PC-3 (cell line): ENCODE measurements at regions not wholly inside any gene's neighbourhood (a gene's known extent, or its start where the extent isn't known, plus 50 kb on each side); places are given as distances from the start of the nearest gene placed in this dataset.

Experiments
- ATAC-seq: fragments of 200-7000 bp; cut with Tn5 transposase; 2 replicates; pipeline ENCODE4 v1.9.1; 2020; ENCODE audit warnings: mild to moderate bottlenecking, moderate library complexity
- BruUV-seq: library from RNA; stranded (reverse); fragments of 400-500 nt; replicated peaks from 2 replicates; lab custom pipeline; 2021; lab: Mats Ljungman, UMichigan
- CTCF ChIA-PET: fragments of 300-600 bp; sonication (Branson Sonifier 250); formaldehyde crosslinking; loops from one replicate; lab custom pipeline; 2022; ENCODE audit warnings: antibody characterized with exemption; lab: Charles Lee
- POLR2A ChIA-PET: fragments of 300-600 bp; sonication (Branson Sonifier 250); formaldehyde crosslinking; loops from one replicate; lab custom pipeline; 2022; ENCODE audit warnings: antibody characterized with exemption; ENCODE audit not compliant: unreplicated experiment; lab: Charles Lee
- DNase-seq: peaks from one replicate; pipeline ENCODE4 v3.0.0-alpha.2; 2015
- H2AFZ ChIP-seq: fragments of 300-600 bp; sonication (generic); 2 replicates; pipeline ENCODE4 v1.6.0; 2016; ENCODE audit warnings: antibody characterized with exemption, low read length
- H3F3A ChIP-seq: fragments of 300-600 bp; sonication (generic); one replicate; pipeline ENCODE4 v1.6.0; 2017; ENCODE audit warnings: antibody characterized with exemption, low read length, control low read depth, mild to moderate bottlenecking; ENCODE audit not compliant: unreplicated experiment
- H3K27ac ChIP-seq: fragments of 300-600 bp; sonication (generic); 2 replicates; pipeline ENCODE4 v1.5.1; 2016; ENCODE audit warnings: mild to moderate bottlenecking, low read length
- H3K27me3 ChIP-seq: fragments of 300-600 bp; sonication (generic); 2 replicates; pipeline ENCODE4 v1.6.1; 2016; ENCODE audit warnings: low read length, mixed read lengths
- H3K36me3 ChIP-seq: fragments of 300-600 bp; sonication (generic); 2 replicates; pipeline ENCODE4 v1.6.1; 2016; ENCODE audit warnings: low read depth, mixed run types, low read length, mixed read lengths
- H3K4me1 ChIP-seq: fragments of 300-600 bp; sonication (generic); 2 replicates; pipeline ENCODE4 v1.5.1; 2016; ENCODE audit warnings: low read length; ENCODE audit not compliant: insufficient read depth
- H3K4me2 ChIP-seq: fragments of 300-600 bp; sonication (generic); 2 replicates; pipeline ENCODE4 v1.6.0; 2016; ENCODE audit warnings: low read length
- H3K4me3 ChIP-seq: fragments of 300-600 bp; sonication (generic); 2 replicates; pipeline ENCODE4 v1.5.1; 2016; ENCODE audit warnings: mild to moderate bottlenecking, low read length, mixed read lengths
- H3K79me2 ChIP-seq: fragments of 300-600 bp; sonication (generic); 2 replicates; pipeline ENCODE4 v1.6.1; 2017; ENCODE audit warnings: low read length, mixed read lengths
- H3K9ac ChIP-seq: fragments of 300-600 bp; sonication (generic); 2 replicates; pipeline ENCODE4 v1.6.0; 2016; ENCODE audit warnings: mild to moderate bottlenecking, low read length
- H3K9me2 ChIP-seq: fragments of 300-600 bp; sonication (generic); replicated peaks from 2 replicates; pipeline ENCODE4 v1.6.1; 2016; ENCODE audit warnings: mixed run types, low read length, mixed read lengths
- H3K9me3 ChIP-seq: fragments of 300-600 bp; sonication (generic); 2 replicates; pipeline ENCODE4 v1.6.1; 2016; ENCODE audit warnings: low read length, mixed read lengths
- H4K20me1 ChIP-seq: fragments of 300-600 bp; sonication (generic); 2 replicates; pipeline ENCODE4 v1.6.1; 2016; ENCODE audit warnings: low read length, mixed read lengths
- EZH2 ChIP-seq: fragments of 300-600 bp; sonication (generic); IDR thresholded peaks from one replicate; pipeline ENCODE4 v1.6.1; 2017; ENCODE audit warnings: antibody characterized with exemption, mild to moderate bottlenecking, low read length; ENCODE audit not compliant: unreplicated experiment
- EZH2phosphoT487 ChIP-seq: fragments of 300-600 bp; sonication (generic); IDR thresholded peaks from 2 replicates; pipeline ENCODE4 v1.6.1; 2018; ENCODE audit warnings: mild to moderate bottlenecking, antibody characterized with exemption, low read length, borderline replicate concordance
- intact Hi-C: fragments of 100-400 bp; cut with micrococcal nuclease; formaldehyde crosslinking; loops from 2 replicates; pipeline ENCODE4 v1.9.0; 2023
- TF ChIP-seq, protein P1 (sequence below): fragments of 300-600 bp; sonication (generic); conservative IDR thresholded peaks from 2 replicates; pipeline ENCODE4 v1.5.1; 2017; ENCODE audit warnings: antibody characterized with exemption, low read depth, mild to moderate bottlenecking, low read length

DNA sequence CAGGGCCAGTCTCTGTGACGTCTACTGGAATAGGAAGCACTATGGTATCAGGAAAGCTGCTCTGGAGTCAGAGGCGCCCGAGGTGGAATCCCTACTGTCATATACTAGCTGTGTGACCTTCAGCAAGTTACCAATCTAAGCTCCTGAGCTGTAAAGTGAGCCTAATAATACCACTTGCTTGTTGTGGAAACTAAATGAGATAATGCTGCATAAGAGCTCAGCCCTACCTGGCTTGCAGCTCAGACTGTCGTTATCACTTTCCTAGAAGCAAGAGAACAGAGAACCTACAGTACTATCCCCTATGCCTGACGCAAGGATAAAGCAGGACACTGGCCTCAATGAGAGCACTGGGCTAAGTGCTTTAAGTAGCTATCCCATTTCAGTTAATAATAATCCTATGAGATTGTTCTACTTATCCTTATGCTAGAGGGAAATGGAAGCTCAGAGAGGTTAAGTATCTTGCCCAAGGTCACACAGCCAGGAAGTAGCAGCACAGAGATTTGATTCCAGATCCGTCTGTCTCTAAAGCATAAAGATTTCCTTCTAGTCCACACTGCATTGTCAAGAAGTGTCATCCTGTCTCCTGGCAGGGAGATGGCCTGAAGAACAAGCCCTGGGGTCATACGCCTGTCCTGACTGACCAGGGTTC, 195.2 kb downstream of the TLE3 start:
- H3K9me2 ChIP-seq, result no peaks in the 10 kb centered on the region
- H3K9ac ChIP-seq, result no peak overlapping the region
- intact Hi-C loops, result no loop called here
- DNase-seq, result no peak
- H3K9me3 ChIP-seq, result no peaks in the 10 kb centered on the region
- H4K20me1 ChIP-seq, result no peaks in the 10 kb centered on the region
- H3K27ac ChIP-seq, result no peak overlapping the region
- no peaks in the 10 kb centered on the region for H3K36me3 ChIP-seq
- no peaks in the 10 kb centered on the region for H3F3A ChIP-seq
- no TSS peak for BruUV-seq
- no peaks in the 10 kb centered on the region for H3K79me2 ChIP-seq
- no peak overlapping the region for H2AFZ ChIP-seq
- TF ChIP-seq EZH2 (no peak), EZH2phosphoT487 (no peak)
- TF ChIP-seq, protein P1, sequence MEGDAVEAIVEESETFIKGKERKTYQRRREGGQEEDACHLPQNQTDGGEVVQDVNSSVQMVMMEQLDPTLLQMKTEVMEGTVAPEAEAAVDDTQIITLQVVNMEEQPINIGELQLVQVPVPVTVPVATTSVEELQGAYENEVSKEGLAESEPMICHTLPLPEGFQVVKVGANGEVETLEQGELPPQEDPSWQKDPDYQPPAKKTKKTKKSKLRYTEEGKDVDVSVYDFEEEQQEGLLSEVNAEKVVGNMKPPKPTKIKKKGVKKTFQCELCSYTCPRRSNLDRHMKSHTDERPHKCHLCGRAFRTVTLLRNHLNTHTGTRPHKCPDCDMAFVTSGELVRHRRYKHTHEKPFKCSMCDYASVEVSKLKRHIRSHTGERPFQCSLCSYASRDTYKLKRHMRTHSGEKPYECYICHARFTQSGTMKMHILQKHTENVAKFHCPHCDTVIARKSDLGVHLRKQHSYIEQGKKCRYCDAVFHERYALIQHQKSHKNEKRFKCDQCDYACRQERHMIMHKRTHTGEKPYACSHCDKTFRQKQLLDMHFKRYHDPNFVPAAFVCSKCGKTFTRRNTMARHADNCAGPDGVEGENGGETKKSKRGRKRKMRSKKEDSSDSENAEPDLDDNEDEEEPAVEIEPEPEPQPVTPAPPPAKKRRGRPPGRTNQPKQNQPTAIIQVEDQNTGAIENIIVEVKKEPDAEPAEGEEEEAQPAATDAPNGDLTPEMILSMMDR, result no peak
- H3K27me3 ChIP-seq, result peaks cover 7% of the 10 kb centered on the region
- no peak overlapping the region for H3K4me3 ChIP-seq
- ChIA-PET POLR2A (no interaction called here), CTCF (no interaction called here)
- no peak for ATAC-seq
- no peak overlapping the region for H3K4me2 ChIP-seq
- peaks cover 6% of the 10 kb centered on the region; the same call in 1 of the 2 replicates for H3K4me1 ChIP-seq

DNA sequence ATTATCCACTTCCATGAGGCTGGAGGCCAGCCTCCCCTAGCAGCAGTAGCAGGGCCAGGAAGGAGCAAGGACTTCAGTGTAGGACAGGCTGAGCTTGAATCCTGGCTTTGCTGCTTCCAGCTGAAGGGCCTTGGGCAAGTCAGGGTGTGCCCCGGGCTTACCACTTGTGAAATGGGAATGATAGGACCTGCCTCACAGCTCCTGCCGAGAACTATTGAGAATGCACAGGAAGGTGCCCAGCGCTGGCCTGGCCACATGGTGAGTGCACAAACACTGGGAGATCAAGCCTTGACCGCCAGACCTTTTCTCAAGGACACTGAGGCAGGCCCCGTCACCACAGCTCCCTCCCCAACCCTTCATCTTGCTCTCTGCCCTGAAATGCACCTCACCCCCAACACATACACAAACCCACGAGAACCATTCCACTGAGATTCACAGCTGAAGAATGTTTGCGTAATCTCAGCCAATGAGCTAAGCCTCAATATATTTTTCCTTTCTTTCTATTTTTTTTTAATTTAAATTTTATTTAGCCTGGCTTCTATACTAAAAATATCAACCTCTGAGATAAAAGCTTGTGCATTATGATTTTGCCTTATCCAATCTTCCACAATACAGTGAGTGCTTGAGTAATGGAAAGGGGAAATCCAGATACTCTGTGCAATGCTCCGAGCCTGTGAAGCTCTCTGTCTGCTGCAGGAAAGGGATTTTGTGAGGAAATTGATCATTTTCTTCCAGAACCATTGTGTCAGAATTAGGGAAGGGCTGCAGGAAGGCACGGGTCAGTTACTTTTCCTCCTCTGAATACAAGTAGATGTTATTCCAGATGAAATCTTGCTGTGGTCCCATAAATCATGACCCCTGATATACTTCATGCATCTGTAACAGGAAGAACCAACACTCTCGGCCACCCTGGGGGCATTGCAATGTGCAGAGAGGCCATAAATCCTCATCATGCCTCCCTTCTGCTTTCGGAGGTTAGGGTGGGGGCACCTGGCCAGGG, 193.9 kb downstream of the TLE3 start:
- Histone ChIP-seq H3K79me2 (no peaks in the 10 kb centered on the region), H3K4me2 (no peak overlapping the region), H3K9me2 (no peaks in the 10 kb centered on the region), H2AFZ (no peak overlapping the region), H3K4me1 (peaks cover 6% of the 10 kb centered on the region; the same call in 1 of the 2 replicates), H3F3A (no peaks in the 10 kb centered on the region), H3K27ac (no peak overlapping the region), H3K9me3 (no peaks in the 10 kb centered on the region), H3K9ac (no peak overlapping the region), H4K20me1 (no peaks in the 10 kb centered on the region), H3K4me3 (no peak overlapping the region), H3K36me3 (no peaks in the 10 kb centered on the region), H3K27me3 (no peaks in the 10 kb centered on the region)
- ChIA-PET POLR2A (no interaction called here), CTCF (interaction anchor here (0.6 kb wide), 1 partner anchor 328 kb away, joined by 4 read pairs; no protein-coding TSS in a partner anchor)
- TF ChIP-seq EZH2 (no peak), EZH2phosphoT487 (no peak)
- TF ChIP-seq, protein P1, result no peak
- BruUV-seq, result no TSS peak
- DNase-seq, result no peak
- intact Hi-C loops, result no loop called here
- ATAC-seq, result no peak
